HCT116 (cell line): ENCODE measurements at regions not wholly inside any gene's neighbourhood (a gene's known extent, or its start where the extent isn't known, plus 50 kb on each side); places are given as distances from the start of the nearest gene placed in this dataset.

Source experiments
- ATAC-seq: fragments of 200-7000 bp; cut with Tn5 transposase; 2 replicates; pipeline ENCODE4 v1.9.1; 2020; ENCODE audit warnings: mild to moderate bottlenecking, moderate library complexity
- BruUV-seq: library from RNA; stranded (reverse); fragments of 400-500 nt; replicated peaks from 2 replicates; lab custom pipeline; 2021; lab: Mats Ljungman, UMichigan
- CTCF ChIA-PET: fragments of 300-600 bp; sonication (Branson Sonifier 250); formaldehyde crosslinking; loops from one replicate; lab custom pipeline; 2021; ENCODE audit warnings: antibody characterized with exemption; lab: Charles Lee
- POLR2A ChIA-PET: fragments of 300-600, 350-600 bp; sonication (Branson Sonifier 250); formaldehyde crosslinking; loops from one replicate; lab custom pipeline; 2021; ENCODE audit warnings: antibody characterized with exemption; lab: Charles Lee
- RAD21 ChIA-PET, 2 experiments: fragments of 300-600 bp; sonication (Branson Sonifier 250); formaldehyde crosslinking; loops; one replicate each; lab custom pipeline; 2023; ENCODE audit warnings: low total read pairs in 2 of 2; ENCODE audit not compliant: uncharacterized antibody in 2 of 2, unreplicated experiment in 2 of 2, low non-redundant PET in 1 of 2; lab: Charles Lee
- DNase-seq: peaks from one replicate; pipeline ENCODE4 v3.0.0-alpha.2; 2010; ENCODE audit warnings: low read depth, low spot score
- H2AFZ ChIP-seq: fragments of 200-600 bp; shearing (Covaris generic), sonication (generic); 2 replicates; pipeline ENCODE4 v1.6.1; 2017; ENCODE audit warnings: low read depth, mixed run types, mixed read lengths, antibody characterized with exemption, low read length; ENCODE audit not compliant: poor library complexity, severe bottlenecking
- H3K27ac ChIP-seq: 2 replicates; pipeline ENCODE4 v1.5.1; 2012; ENCODE audit warnings: low read depth, low read length
- H3K27me3 ChIP-seq: fragments of 200-600 bp; sonication (generic); 2 replicates; pipeline ENCODE4 v1.6.1; 2016; ENCODE audit warnings: mixed run types, low read length, mixed read lengths; ENCODE audit not compliant: insufficient read depth
- H3K36me3 ChIP-seq, 2 experiments: fragments of 200-500 bp in 1 of 2; fragments of 200-600 bp in 1 of 2; sonication (Bioruptor generic) in 1 of 2; sonication (generic) in 1 of 2; 2 replicates each; pipeline versions ENCODE4 v1.5.1 to v1.6.1; 2014 to 2016; ENCODE audit warnings: low read length in 2 of 2, inconsistent platforms in 1 of 2, mixed read lengths in 1 of 2, mixed run types in 1 of 2; ENCODE audit not compliant: insufficient read depth in 2 of 2, control insufficient read depth in 1 of 2
- H3K4me1 ChIP-seq, 2 experiments: fragments of 200-600 bp in 1 of 2; sonication (generic) in 1 of 2; 2 replicates each; pipeline versions ENCODE4 v1.5.1 to v1.6.1; 2012 to 2017; ENCODE audit warnings: low read length in 2 of 2, inconsistent platforms in 1 of 2, mild to moderate bottlenecking in 1 of 2, mixed read lengths in 1 of 2, mixed run types in 1 of 2, moderate library complexity in 1 of 2; ENCODE audit not compliant: insufficient read depth in 2 of 2, control insufficient read depth in 1 of 2
- H3K4me2 ChIP-seq: fragments of 200-600 bp; sonication (generic); 2 replicates; pipeline ENCODE4 v1.6.1; 2017; ENCODE audit warnings: mixed run types, low read length, mixed read lengths
- H3K4me3 ChIP-seq, 2 experiments: fragments of 200-600 bp in 1 of 2; sonication (generic) in 1 of 2; replicated peaks in 1 of 2; 2 replicates each; pipeline ENCODE4 v1.5.1; 2011 to 2016; ENCODE audit warnings: low read length in 2 of 2, control low read depth in 1 of 2, low read depth in 1 of 2, mild to moderate bottlenecking in 1 of 2, mixed read lengths in 1 of 2, mixed run types in 1 of 2
- H3K79me2 ChIP-seq: fragments of 200-600 bp; sonication (generic); 2 replicates; pipeline ENCODE4 v1.6.1; 2017; ENCODE audit warnings: mild to moderate bottlenecking, mixed run types, low read length, moderate library complexity, mixed read lengths; ENCODE audit not compliant: insufficient read depth
- H3K9ac ChIP-seq: fragments of 200-600 bp; sonication (generic); 2 replicates; pipeline ENCODE4 v1.6.1; 2016; ENCODE audit warnings: low read length, mixed read lengths
- H3K9me2 ChIP-seq: fragments of 200-600 bp; sonication (generic), shearing (Covaris generic); 2 replicates; pipeline ENCODE4 v1.6.1; 2017; ENCODE audit warnings: mixed run types, mild to moderate bottlenecking, moderate library complexity; ENCODE audit not compliant: insufficient read depth
- H3K9me3 ChIP-seq, 2 experiments: fragments of 200-500 bp in 1 of 2; fragments of 200-600 bp in 1 of 2; sonication (Bioruptor generic) in 1 of 2; sonication (generic) in 1 of 2; 2 replicates each; pipeline ENCODE4 v1.6.1; 2014 to 2017; ENCODE audit warnings: low read length in 2 of 2, mixed read lengths in 2 of 2, inconsistent platforms in 1 of 2, low read depth in 1 of 2, mild to moderate bottlenecking in 1 of 2, mixed run types in 1 of 2, moderate library complexity in 1 of 2; ENCODE audit not compliant: control insufficient read depth in 1 of 2, insufficient read depth in 1 of 2
- H4K20me1 ChIP-seq: fragments of 200-600 bp; sonication (generic), shearing (Covaris generic); 2 replicates; pipeline ENCODE4 v1.6.1; 2017; ENCODE audit warnings: mixed run types, mild to moderate bottlenecking, moderate library complexity; ENCODE audit not compliant: insufficient read depth
- CBX3 ChIP-seq: IDR thresholded peaks from 2 replicates; pipeline ENCODE4 v1.6.1; 2012; ENCODE audit warnings: low read depth
- CEBPB ChIP-seq: IDR thresholded peaks from 2 replicates; pipeline ENCODE4 v1.6.1; 2012; ENCODE audit warnings: low read depth
- EGR1 ChIP-seq: IDR thresholded peaks from 2 replicates; pipeline ENCODE4 v1.6.1; 2012; ENCODE audit warnings: low read depth
- EZH2 ChIP-seq: fragments of 200-600 bp; sonication (generic); IDR thresholded peaks from 2 replicates; pipeline ENCODE4 v1.6.1; 2017; ENCODE audit warnings: antibody characterized with exemption, mixed run types
- EZH2phosphoT487 ChIP-seq: fragments of 200-600 bp; IDR thresholded peaks from 2 replicates; pipeline ENCODE4 v1.6.1; 2018; ENCODE audit warnings: antibody characterized with exemption, borderline replicate concordance
- FOSL1 ChIP-seq: IDR thresholded peaks from 2 replicates; pipeline ENCODE4 v1.6.1; 2012; ENCODE audit warnings: low read depth
- JUND ChIP-seq: IDR thresholded peaks from 2 replicates; pipeline ENCODE4 v1.6.1; 2012
- MAX ChIP-seq: IDR thresholded peaks from 2 replicates; pipeline ENCODE4 v1.6.1; 2012
- POLR2A ChIP-seq: IDR thresholded peaks from 2 replicates; pipeline ENCODE4 v1.7.0; 2011; ENCODE audit warnings: borderline replicate concordance; ENCODE audit not compliant: insufficient read depth, insufficient read length; ENCODE audit errors: extremely low read depth
- RAD21 ChIP-seq: IDR thresholded peaks from 2 replicates; pipeline ENCODE4 v1.6.1; 2012; ENCODE audit warnings: low read depth, mild to moderate bottlenecking
- SP1 ChIP-seq: IDR thresholded peaks from 2 replicates; pipeline ENCODE4 v1.6.1; 2012; ENCODE audit warnings: low read depth
- TCF7L2 ChIP-seq: IDR thresholded peaks from 2 replicates; pipeline ENCODE4 v1.7.0; 2011; ENCODE audit warnings: borderline replicate concordance, inconsistent platforms; ENCODE audit not compliant: insufficient read depth, insufficient read length; ENCODE audit errors: extremely low read depth
- YY1 ChIP-seq: IDR thresholded peaks from 2 replicates; pipeline ENCODE4 v1.6.1; 2011; ENCODE audit warnings: low read length, low read depth, moderate library complexity, mild to moderate bottlenecking; ENCODE audit not compliant: insufficient replicate concordance; ENCODE audit errors: extremely low read depth
- ZFX ChIP-seq: fragments of 450-650 bp; IDR thresholded peaks from 2 replicates; pipeline ENCODE4 v1.6.1; 2017
- ZNF274 ChIP-seq: fragments of 200-500 bp; sonication (Bioruptor generic); IDR thresholded peaks from 2 replicates; pipeline ENCODE4 v1.6.1; 2014; ENCODE audit warnings: mild to moderate bottlenecking, low read depth, low read length, inconsistent platforms
- intact Hi-C: fragments of 100-400 bp; cut with micrococcal nuclease; formaldehyde crosslinking; loops from 2 replicates; pipeline ENCODE4 v1.10.0; 2022
- TF ChIP-seq, protein P1 (sequence below): IDR thresholded peaks from 2 replicates; pipeline ENCODE4 v1.6.1; 2012

GRCh38 chr11:24198481-24198880 lies 298.4 kb upstream of the LUZP2 start:
- TF ChIP-seq MAX = no peak
- no peak for TF ChIP-seq FOSL1
- TF ChIP-seq CEBPB = no peak
- TF ChIP-seq EGR1 = no peak
- TF ChIP-seq, protein P1, sequence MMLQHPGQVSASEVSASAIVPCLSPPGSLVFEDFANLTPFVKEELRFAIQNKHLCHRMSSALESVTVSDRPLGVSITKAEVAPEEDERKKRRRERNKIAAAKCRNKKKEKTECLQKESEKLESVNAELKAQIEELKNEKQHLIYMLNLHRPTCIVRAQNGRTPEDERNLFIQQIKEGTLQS = no peak
- no peak for TF ChIP-seq CBX3
- no peak for TF ChIP-seq JUND
- TF ChIP-seq ZFX = no peak
- TF ChIP-seq RAD21 = no peak
- no peak for TF ChIP-seq EZH2phosphoT487
- no peak for TF ChIP-seq ZNF274
- TF ChIP-seq POLR2A = no peak
- TF ChIP-seq TCF7L2 = no peak
- TF ChIP-seq SP1 = no peak
- TF ChIP-seq EZH2 = no peak
- TF ChIP-seq YY1 = no peak
- TF ChIP-seq, all 23 proteins: peak for 0
- Histone ChIP-seq H3K9me2 (no peaks in the 10 kb centered on the region), H3K4me1 (no peaks in the 10 kb centered on the region), H3K4me2 (no peak overlapping the region), H3K36me3 (no peaks in the 10 kb centered on the region), H3K27me3 (no peaks in the 10 kb centered on the region), H2AFZ (no peak overlapping the region), H3K79me2 (no peaks in the 10 kb centered on the region), H4K20me1 (no peaks in the 10 kb centered on the region), H3K9me3 (peaks cover 3 to 22% of the 10 kb centered on the region in 2 experiments; a peak in 3 of 4 replicates), H3K27ac (no peak overlapping the region), H3K4me3 (no peak overlapping the region), H3K9ac (no peak overlapping the region)
- RAD21 ChIA-PET = no interaction called here
- no peak for ATAC-seq
- BruUV-seq = no TSS peak
- POLR2A ChIA-PET = no interaction called here
- CTCF ChIA-PET = no interaction called here
- no peak for DNase-seq
- intact Hi-C loops = no loop called here
